OCI-LY3 (cell line): ENCODE measurements at regions not wholly inside any gene's neighbourhood (a gene's known extent, or its start where the extent isn't known, plus 50 kb on each side); places are given as distances from the start of the nearest gene placed in this dataset.

ENCODE experiments used
- H2AFZ ChIP-seq: fragments of 200-600, 300-600 bp; shearing (Covaris generic); 2 replicates; pipeline ENCODE4 v1.6.0; 2014; ENCODE audit warnings: antibody characterized with exemption, low read depth, low read length
- H3K27ac ChIP-seq: fragments of 200-600, 300-600 bp; sonication (generic); 2 replicates; pipeline ENCODE4 v1.5.1; 2014; ENCODE audit warnings: mild to moderate bottlenecking, low read length, moderate library complexity, mixed read lengths
- H3K27me3 ChIP-seq: fragments of 200-600, 300-600 bp; sonication (generic); 2 replicates; pipeline ENCODE4 v1.6.1; 2014; ENCODE audit warnings: low read depth, low read length, mixed read lengths
- H3K36me3 ChIP-seq: fragments of 200-600, 300-600 bp; sonication (generic); replicated peaks from 2 replicates; pipeline ENCODE3; 2014; ENCODE audit warnings: low read depth, low read length, mixed read lengths
- H3K4me1 ChIP-seq: fragments of 300-600, 200-600 bp; sonication (generic); 2 replicates; pipeline ENCODE4 v1.6.1; 2014; ENCODE audit warnings: low read length, mixed read lengths
- H3K4me2 ChIP-seq: fragments of 200-600, 300-600 bp; sonication (generic); 2 replicates; pipeline ENCODE4 v1.6.1; 2014; ENCODE audit warnings: low read length, mixed read lengths
- H3K4me3 ChIP-seq: fragments of 300-600, 200-600 bp; sonication (generic); 2 replicates; pipeline ENCODE4 v1.5.1; 2014; ENCODE audit warnings: antibody characterized with exemption, mild to moderate bottlenecking, low read length, moderate library complexity
- H3K79me2 ChIP-seq: fragments of 300-600, 200-600 bp; shearing (Covaris generic); 2 replicates; pipeline ENCODE4 v1.6.1; 2014; ENCODE audit warnings: mild to moderate bottlenecking, low read length, mixed read lengths
- H3K9ac ChIP-seq: fragments of 300-600, 200-600 bp; shearing (Covaris generic); 2 replicates; pipeline ENCODE4 v1.6.0; 2014; ENCODE audit warnings: mild to moderate bottlenecking, low read length, moderate library complexity
- H3K9me3 ChIP-seq: fragments of 200-600, 300-600 bp; shearing (Covaris generic); 2 replicates; pipeline ENCODE4 v1.6.1; 2014; ENCODE audit warnings: low read length, mixed read lengths; ENCODE audit not compliant: insufficient read depth
- H4K20me1 ChIP-seq: fragments of 200-600, 300-600 bp; sonication (generic); 2 replicates; pipeline ENCODE4 v1.6.1; 2016; ENCODE audit warnings: low read length, mixed read lengths; ENCODE audit not compliant: insufficient read depth
- CTCF ChIP-seq: fragments of 200-600, 300-600 bp; sonication (generic); IDR thresholded peaks from 2 replicates; pipeline ENCODE4 v1.5.1; 2014; ENCODE audit warnings: antibody characterized with exemption, low read length, low read depth
- EZH2phosphoT487 ChIP-seq: fragments of 200-600 bp; shearing (Covaris generic); IDR thresholded peaks from 2 replicates; pipeline ENCODE4 v1.6.1; 2018; ENCODE audit warnings: antibody characterized with exemption, mixed run types, low read depth

GRCh38 chr9:90307167-90307833 lies 335.3 kb downstream of the DIRAS2 start:
- no peaks in the 10 kb centered on the region for H3K36me3 ChIP-seq
- no peak overlapping the region for H2AFZ ChIP-seq
- no peak overlapping the region for H3K4me3 ChIP-seq
- no peak overlapping the region for H3K27ac ChIP-seq
- H4K20me1 ChIP-seq, result no peaks in the 10 kb centered on the region
- TF ChIP-seq EZH2phosphoT487, result no peak
- no peak for TF ChIP-seq CTCF
- no peak overlapping the region for H3K9ac ChIP-seq
- H3K9me3 ChIP-seq, result no peaks in the 10 kb centered on the region
- H3K79me2 ChIP-seq, result no peaks in the 10 kb centered on the region
- H3K27me3 ChIP-seq, result no peaks in the 10 kb centered on the region
- H3K4me2 ChIP-seq, result no peak overlapping the region
- H3K4me1 ChIP-seq, result no peaks in the 10 kb centered on the region

- Histone ChIP-seq H3K27ac (no peak overlapping the region), H3K4me1 (no peaks in the 10 kb centered on the region), H3K4me3 (no peak overlapping the region), H2AFZ (no peak overlapping the region), H3K9me3 (no peaks in the 10 kb centered on the region), H4K20me1 (no peaks in the 10 kb centered on the region), H3K9ac (no peak overlapping the region), H3K4me2 (no peak overlapping the region), H3K79me2 (no peaks in the 10 kb centered on the region), H3K36me3 (no peaks in the 10 kb centered on the region), H3K27me3 (no peaks in the 10 kb centered on the region)
- TF ChIP-seq EZH2phosphoT487, result no peak
- TF ChIP-seq CTCF, result no peak
Observed at GRCh38 chr9:90307891-90308290, 334.7 kb downstream of the DIRAS2 start.

GRCh38 chr9:90308691-90309090 lies 333.9 kb downstream of the DIRAS2 start:
- no peaks in the 10 kb centered on the region for H3K36me3 ChIP-seq
- TF ChIP-seq EZH2phosphoT487, result no peak
- TF ChIP-seq CTCF, result no peak
- no peak overlapping the region for H3K27ac ChIP-seq
- H3K79me2 ChIP-seq, result no peaks in the 10 kb centered on the region
- H3K27me3 ChIP-seq, result no peaks in the 10 kb centered on the region
- H4K20me1 ChIP-seq, result no peaks in the 10 kb centered on the region
- H3K4me1 ChIP-seq, result no peaks in the 10 kb centered on the region
- no peak overlapping the region for H3K4me2 ChIP-seq
- H2AFZ ChIP-seq, result no peak overlapping the region
- H3K9me3 ChIP-seq, result no peaks in the 10 kb centered on the region
- no peak overlapping the region for H3K4me3 ChIP-seq
- no peak overlapping the region for H3K9ac ChIP-seq

- no peak overlapping the region for H3K4me3 ChIP-seq
- H3K4me2 ChIP-seq, result no peak overlapping the region
- no peaks in the 10 kb centered on the region for H3K4me1 ChIP-seq
- no peaks in the 10 kb centered on the region for H3K9me3 ChIP-seq
- no peak overlapping the region for H3K9ac ChIP-seq
- H4K20me1 ChIP-seq, result no peaks in the 10 kb centered on the region
- H3K79me2 ChIP-seq, result no peaks in the 10 kb centered on the region
- TF ChIP-seq CTCF, result no peak
- TF ChIP-seq EZH2phosphoT487, result no peak
- H3K27me3 ChIP-seq, result no peaks in the 10 kb centered on the region
- no peak overlapping the region for H2AFZ ChIP-seq
- no peaks in the 10 kb centered on the region for H3K36me3 ChIP-seq
- no peak overlapping the region for H3K27ac ChIP-seq
Observed at GRCh38 chr9:90309809-90310520, 332.7 kb downstream of the DIRAS2 start.
